Neural progenitor cell (in vitro differentiated cells): ENCODE measurements at regions not wholly inside any gene's neighbourhood (a gene's known extent, or its start where the extent isn't known, plus 50 kb on each side); places are given as distances from the start of the nearest gene placed in this dataset.
A peak's percentile ranks its signal among the peaks of the same experiment; 100 is the strongest.

Experiments used
- DNase-seq: peaks from one replicate; pipeline ENCODE4 v3.0.0-alpha.2; 2016; ENCODE audit warnings: low spot score
- H2AFZ ChIP-seq: fragments of 200-600 bp; sonication (generic); replicated peaks from 2 replicates; pipeline ENCODE4 v1.6.1; 2016; ENCODE audit warnings: antibody characterized with exemption
- H3F3A ChIP-seq: fragments of 200-600 bp; sonication (generic); 2 replicates; pipeline ENCODE4 v1.6.1; 2016; ENCODE audit warnings: antibody characterized with exemption, low read depth
- H3K27ac ChIP-seq: fragments of 200-600 bp; sonication (generic); 2 replicates; pipeline ENCODE4 v1.5.1; 2016; ENCODE audit warnings: mild to moderate bottlenecking
- H3K27me3 ChIP-seq: fragments of 200-600 bp; sonication (generic); 2 replicates; pipeline ENCODE4 v1.6.1; 2016; ENCODE audit warnings: mild to moderate bottlenecking, moderate library complexity
- H3K36me3 ChIP-seq: fragments of 200-600 bp; sonication (generic); 2 replicates; pipeline ENCODE4 v1.5.1; 2016
- H3K4me1 ChIP-seq: fragments of 200-600 bp; sonication (generic); 2 replicates; pipeline ENCODE4 v1.6.1; 2016; ENCODE audit warnings: mixed run types
- H3K4me2 ChIP-seq: fragments of 200-600 bp; sonication (generic); 2 replicates; pipeline ENCODE4 v1.6.1; 2016
- H3K4me3 ChIP-seq: fragments of 200-600 bp; sonication (generic); 2 replicates; pipeline ENCODE4 v1.5.1; 2016
- H3K79me2 ChIP-seq: fragments of 200-600 bp; sonication (generic); 2 replicates; pipeline ENCODE4 v1.6.1; 2016; ENCODE audit warnings: low read depth
- H3K9ac ChIP-seq: fragments of 200-600 bp; sonication (generic); 2 replicates; pipeline ENCODE4 v1.6.1; 2016
- H3K9me3 ChIP-seq: fragments of 200-600 bp; sonication (generic); 2 replicates; pipeline ENCODE4 v1.5.1; 2016; ENCODE audit warnings: low read depth
- H4K20me1 ChIP-seq: fragments of 200-600 bp; sonication (generic); 2 replicates; pipeline ENCODE4 v1.6.1; 2016; ENCODE audit warnings: low read depth
- H3K27ac Mint-ChIP-seq: 3 replicates; pipeline ENCODE4 v1.8.0; 2021; ENCODE audit warnings: mixed read lengths
- H3K27me3 Mint-ChIP-seq: 2 replicates; pipeline ENCODE4 v1.8.0; 2022; ENCODE audit warnings: low read depth, mild to moderate bottlenecking, inconsistent platforms, moderate library complexity, mixed read lengths; ENCODE audit not compliant: insufficient read depth
- H3K36me3 Mint-ChIP-seq: 3 replicates; pipeline ENCODE4 v1.8.0; 2021; ENCODE audit warnings: mixed read lengths
- H3K4me1 Mint-ChIP-seq: 3 replicates; pipeline ENCODE4 v1.8.0; 2021; ENCODE audit warnings: mixed read lengths
- H3K4me3 Mint-ChIP-seq: 3 replicates; pipeline ENCODE4 v1.8.0; 2021; ENCODE audit warnings: mild to moderate bottlenecking, moderate library complexity, mixed read lengths
- H3K9me3 Mint-ChIP-seq: 3 replicates; pipeline ENCODE4 v1.8.0; 2020; ENCODE audit warnings: mixed read lengths
- CTCF ChIP-seq: fragments of 200-600 bp; sonication (generic); IDR thresholded peaks from 2 replicates; pipeline ENCODE4 v1.5.1; 2017; ENCODE audit warnings: antibody characterized with exemption, mild to moderate bottlenecking
- EZH2 ChIP-seq: fragments of 200-600 bp; sonication (generic); IDR thresholded peaks from 2 replicates; pipeline ENCODE4 v1.6.1; 2017; ENCODE audit warnings: antibody characterized with exemption, mild to moderate bottlenecking, moderate library complexity
- EZH2phosphoT487 ChIP-seq: fragments of 200-600 bp; sonication (generic); IDR thresholded peaks from 2 replicates; pipeline ENCODE4 v1.6.1; 2017; ENCODE audit warnings: antibody characterized with exemption

GRCh38 chr6:16973051-16973450 is 128.8 kb upstream of the STMND1 start:
- H3K79me2 ChIP-seq = no peaks in the 10 kb centered on the region
- H3K9me3 ChIP-seq = no peaks in the 10 kb centered on the region
- Mint-ChIP-seq H3K9me3 (no peaks in the 10 kb centered on the region), H3K27ac (no peak overlapping the region), H3K4me3 (no peak overlapping the region), H3K4me1 (peaks cover 14% of the 10 kb centered on the region), H3K27me3 (peaks cover 7% of the 10 kb centered on the region), H3K36me3 (no peaks in the 10 kb centered on the region)
- no peaks in the 10 kb centered on the region for H3K36me3 ChIP-seq
- no peak overlapping the region for H3K27ac ChIP-seq
- no peak for DNase-seq
- H3K4me2 ChIP-seq = no peak overlapping the region
- no peaks in the 10 kb centered on the region for H4K20me1 ChIP-seq
- no peaks in the 10 kb centered on the region for H3K27me3 ChIP-seq
- no peaks in the 10 kb centered on the region for H3F3A ChIP-seq
- no peak overlapping the region for H2AFZ ChIP-seq
- no peak overlapping the region for H3K4me3 ChIP-seq
- TF ChIP-seq CTCF = no peak
- no peak for TF ChIP-seq EZH2phosphoT487
- no peak for TF ChIP-seq EZH2
- no peak overlapping the region for H3K9ac ChIP-seq
- no peaks in the 10 kb centered on the region for H3K4me1 ChIP-seq

GRCh38 chr6:16972535-16972934 is 129.3 kb upstream of the STMND1 start:
- Histone ChIP-seq H3K36me3 (no peaks in the 10 kb centered on the region), H3K9ac (no peak overlapping the region), H2AFZ (no peak overlapping the region), H3K4me2 (no peak overlapping the region), H3K79me2 (no peaks in the 10 kb centered on the region), H3K4me3 (no peak overlapping the region), H3K27me3 (no peaks in the 10 kb centered on the region), H3K27ac (no peak overlapping the region), H3K9me3 (no peaks in the 10 kb centered on the region), H3K4me1 (no peaks in the 10 kb centered on the region), H3F3A (no peaks in the 10 kb centered on the region), H4K20me1 (no peaks in the 10 kb centered on the region)
- H3K4me1 Mint-ChIP-seq = peaks cover 14% of the 10 kb centered on the region
- TF ChIP-seq EZH2 (no peak), CTCF (no peak), EZH2phosphoT487 (no peak)
- DNase-seq = no peak
- H3K9me3 Mint-ChIP-seq = no peaks in the 10 kb centered on the region
- no peak overlapping the region for H3K27ac Mint-ChIP-seq
- H3K27me3 Mint-ChIP-seq = peaks cover 5% of the 10 kb centered on the region
- H3K4me3 Mint-ChIP-seq = no peak overlapping the region
- no peaks in the 10 kb centered on the region for H3K36me3 Mint-ChIP-seq

GRCh38 chr6:16969699-16970655 is 131.9 kb upstream of the STMND1 start:
- Histone ChIP-seq H3F3A (no peaks in the 10 kb centered on the region), H3K79me2 (no peaks in the 10 kb centered on the region), H3K4me3 (no peak overlapping the region), H3K27ac (no peak overlapping the region), H3K4me2 (no peak overlapping the region), H3K9me3 (no peaks in the 10 kb centered on the region), H4K20me1 (no peaks in the 10 kb centered on the region), H3K27me3 (no peaks in the 10 kb centered on the region), H2AFZ (peak overlapping the region; percentile 9), H3K36me3 (no peaks in the 10 kb centered on the region), H3K9ac (no peak overlapping the region), H3K4me1 (no peaks in the 10 kb centered on the region)
- H3K27me3 Mint-ChIP-seq = peaks cover 3% of the 10 kb centered on the region
- H3K4me1 Mint-ChIP-seq = peaks cover 17% of the 10 kb centered on the region
- peak overlapping the region; percentile 68 for H3K27ac Mint-ChIP-seq
- no peaks in the 10 kb centered on the region for H3K36me3 Mint-ChIP-seq
- no peak for TF ChIP-seq EZH2phosphoT487
- TF ChIP-seq EZH2 = no peak
- TF ChIP-seq CTCF = no peak
- no peak for DNase-seq
- H3K4me3 Mint-ChIP-seq = peak overlapping the region; percentile 9
- H3K9me3 Mint-ChIP-seq = no peaks in the 10 kb centered on the region
